ENCODE measurements at regions not wholly inside any gene's neighbourhood (a gene's known extent, or its start where the extent isn't known, plus 50 kb on each side); places are given as distances from the start of the nearest gene placed in this dataset.

GRCh38 chr5:124417196-124417595, 329.2 kb downstream of the ZNF608 start (continued):
- no peak for TF ChIP-seq ZNF18 (CRISPR knock-in tag; IDR thresholded peaks at IDR 0.05; ENCODE audit: insufficient replicate concordance)
- TF ChIP-seq ZNF574 (CRISPR knock-in tag; IDR thresholded peaks at IDR 0.05), result no peak
- no peak for TF ChIP-seq RBFOX2 (IDR thresholded peaks at IDR 0.05; ENCODE audit: low read depth, low read length)
- TF ChIP-seq HOXA3 (CRISPR knock-in tag; IDR thresholded peaks at IDR 0.05), result no peak

DNA sequence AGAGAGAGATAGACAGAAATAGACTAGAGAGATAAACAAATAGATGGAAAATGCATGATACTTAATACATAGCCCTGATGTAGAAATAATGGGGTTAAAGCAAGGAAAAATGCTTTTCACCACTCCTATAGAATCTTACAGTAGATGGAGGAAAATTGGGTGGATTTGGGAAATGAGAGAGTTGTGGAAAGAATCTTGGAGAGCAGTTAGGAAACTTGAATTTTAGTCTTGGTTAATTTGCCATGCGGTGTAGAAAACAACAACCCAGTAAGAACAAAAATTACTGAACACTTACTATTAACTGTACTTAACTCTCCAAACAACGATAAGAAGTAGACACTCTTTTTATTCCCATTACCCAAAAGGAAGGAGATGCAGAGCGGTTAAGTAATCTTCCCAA, 329.8 kb downstream of the ZNF608 start:
- WGBS (ENCODE audit: low lambda C conversion rate), result 49% methylated on average over 3 of the region's 3 CpGs
- DNase-seq (ENCODE audit: low spot score) (no peak), FAIRE-seq (no peak), ATAC-seq (no peak)
- Histone ChIP-seq H3K27ac (ENCODE audit: extremely low read length, insufficient read depth, low read length) (no peak overlapping the region), H4K20me1 (ENCODE audit: insufficient read depth, low read length) (no peaks in the 10 kb centered on the region), H3K79me2 (ENCODE audit: insufficient read depth, low read length) (no peaks in the 10 kb centered on the region), H3K4me1 (ENCODE audit: insufficient read depth, low read length) (no peaks in the 10 kb centered on the region), H3K9me3 (ENCODE audit: low read length) (no peaks in the 10 kb centered on the region), H3K4me3 (replicated peaks in 1 of 3; ENCODE audit: insufficient read depth in 1 of 3, low read depth in 2 of 3, low read length in 3 of 3) (no peak overlapping the region), H3K4me2 (ENCODE audit: low read depth, low read length) (no peak overlapping the region), H2AFZ (ENCODE audit: low read length) (no peak overlapping the region), H3K36me3 (replicated peaks in 1 of 2; ENCODE audit: control insufficient read depth in 1 of 2, insufficient read depth in 2 of 2, low read length in 2 of 2) (no peaks in the 10 kb centered on the region), H3K9ac (ENCODE audit: insufficient read depth, low read depth, low read length) (no peak overlapping the region), H3K27me3 (ENCODE audit: control insufficient read depth in 1 of 2, insufficient read depth in 2 of 2, low read length in 2 of 2) (no peaks in the 10 kb centered on the region)
- intact Hi-C loops (cut with micrococcal nuclease; ENCODE audit: unreplicated experiment), result no loop called here
- BruUV-seq (replicated peaks), result no TSS peak
- TF ChIP-seq TAF1 (CRISPR knock-in tag; IDR thresholded peaks at IDR 0.05) (no peak), POLR2G (IDR thresholded peaks at IDR 0.05; ENCODE audit: low read depth, low read length) (no peak), POGZ (CRISPR knock-in tag; IDR thresholded peaks at IDR 0.05) (no peak), ZNF619 (CRISPR knock-in tag; IDR thresholded peaks at IDR 0.05) (no peak), ASH2L (IDR thresholded peaks at IDR 0.05; ENCODE audit: insufficient read length, low read depth, low read length) (no peak), ZNF550 (CRISPR knock-in tag; IDR thresholded peaks at IDR 0.05; ENCODE audit: borderline replicate concordance) (no peak), KLF13 (CRISPR knock-in tag; IDR thresholded peaks at IDR 0.05) (no peak), DNMT1 (CRISPR knock-in tag; IDR thresholded peaks at IDR 0.05) (no peak), HNRNPH1 (optimal IDR thresholded peaks at IDR 0.05; ENCODE audit: low read depth, low read length) (no peak), REPIN1 (CRISPR knock-in tag; IDR thresholded peaks at IDR 0.05; ENCODE audit: borderline replicate concordance, low read depth) (no peak)
- TF ChIP-seq, protein P1, sequence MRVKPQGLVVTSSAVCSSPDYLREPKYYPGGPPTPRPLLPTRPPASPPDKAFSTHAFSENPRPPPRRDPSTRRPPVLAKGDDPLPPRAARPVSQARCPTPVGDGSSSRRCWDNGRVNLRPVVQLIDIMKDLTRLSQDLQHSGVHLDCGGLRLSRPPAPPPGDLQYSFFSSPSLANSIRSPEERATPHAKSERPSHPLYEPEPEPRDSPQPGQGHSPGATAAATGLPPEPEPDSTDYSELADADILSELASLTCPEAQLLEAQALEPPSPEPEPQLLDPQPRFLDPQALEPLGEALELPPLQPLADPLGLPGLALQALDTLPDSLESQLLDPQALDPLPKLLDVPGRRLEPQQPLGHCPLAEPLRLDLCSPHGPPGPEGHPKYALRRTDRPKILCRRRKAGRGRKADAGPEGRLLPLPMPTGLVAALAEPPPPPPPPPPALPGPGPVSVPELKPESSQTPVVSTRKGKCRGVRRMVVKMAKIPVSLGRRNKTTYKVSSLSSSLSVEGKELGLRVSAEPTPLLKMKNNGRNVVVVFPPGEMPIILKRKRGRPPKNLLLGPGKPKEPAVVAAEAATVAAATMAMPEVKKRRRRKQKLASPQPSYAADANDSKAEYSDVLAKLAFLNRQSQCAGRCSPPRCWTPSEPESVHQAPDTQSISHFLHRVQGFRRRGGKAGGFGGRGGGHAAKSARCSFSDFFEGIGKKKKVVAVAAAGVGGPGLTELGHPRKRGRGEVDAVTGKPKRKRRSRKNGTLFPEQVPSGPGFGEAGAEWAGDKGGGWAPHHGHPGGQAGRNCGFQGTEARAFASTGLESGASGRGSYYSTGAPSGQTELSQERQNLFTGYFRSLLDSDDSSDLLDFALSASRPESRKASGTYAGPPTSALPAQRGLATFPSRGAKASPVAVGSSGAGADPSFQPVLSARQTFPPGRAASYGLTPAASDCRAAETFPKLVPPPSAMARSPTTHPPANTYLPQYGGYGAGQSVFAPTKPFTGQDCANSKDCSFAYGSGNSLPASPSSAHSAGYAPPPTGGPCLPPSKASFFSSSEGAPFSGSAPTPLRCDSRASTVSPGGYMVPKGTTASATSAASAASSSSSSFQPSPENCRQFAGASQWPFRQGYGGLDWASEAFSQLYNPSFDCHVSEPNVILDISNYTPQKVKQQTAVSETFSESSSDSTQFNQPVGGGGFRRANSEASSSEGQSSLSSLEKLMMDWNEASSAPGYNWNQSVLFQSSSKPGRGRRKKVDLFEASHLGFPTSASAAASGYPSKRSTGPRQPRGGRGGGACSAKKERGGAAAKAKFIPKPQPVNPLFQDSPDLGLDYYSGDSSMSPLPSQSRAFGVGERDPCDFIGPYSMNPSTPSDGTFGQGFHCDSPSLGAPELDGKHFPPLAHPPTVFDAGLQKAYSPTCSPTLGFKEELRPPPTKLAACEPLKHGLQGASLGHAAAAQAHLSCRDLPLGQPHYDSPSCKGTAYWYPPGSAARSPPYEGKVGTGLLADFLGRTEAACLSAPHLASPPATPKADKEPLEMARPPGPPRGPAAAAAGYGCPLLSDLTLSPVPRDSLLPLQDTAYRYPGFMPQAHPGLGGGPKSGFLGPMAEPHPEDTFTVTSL (CRISPR knock-in tag; IDR thresholded peaks at IDR 0.05; ENCODE audit: borderline replicate concordance), result no peak
- in situ Hi-C loops (cut with HindIII; ENCODE audit: extremely low pct_ligation_motif_present, low pct_unique_long_range_greater_than_20kb), result no loop called here
- POLR2A ChIA-PET, result no interaction called here
- CTCF ChIA-PET (ENCODE audit: low intra/inter-chr PET ratio, low total read pairs), result no interaction called here
